H7 (cell line): ENCODE measurements at regions not wholly inside any gene's neighbourhood (a gene's known extent, or its start where the extent isn't known, plus 50 kb on each side); places are given as distances from the start of the nearest gene placed in this dataset.
"Not testable (repeated sequence)": the region's sequence is repeated elsewhere in the genome, so short reads cannot be mapped to it uniquely, and the experiment has no call there.

ENCODE experiments used
- DNase-seq: peaks from one replicate; pipeline ENCODE4 v3.0.0; 2012
- H3K27me3 ChIP-seq: 2 replicates; pipeline ENCODE4 v1.6.0; 2011; ENCODE audit warnings: mild to moderate bottlenecking, low read length; ENCODE audit not compliant: control insufficient read depth, insufficient read depth
- H3K36me3 ChIP-seq: replicated peaks from 2 replicates; pipeline ENCODE4 v1.5.1; 2011; ENCODE audit warnings: low read length; ENCODE audit not compliant: control insufficient read depth, insufficient read depth
- H3K4me3 ChIP-seq: 2 replicates; pipeline ENCODE4 v1.5.1; 2011; ENCODE audit warnings: low read depth, mild to moderate bottlenecking, control low read depth, low read length, moderate library complexity; ENCODE audit not compliant: insufficient read depth

DNA sequence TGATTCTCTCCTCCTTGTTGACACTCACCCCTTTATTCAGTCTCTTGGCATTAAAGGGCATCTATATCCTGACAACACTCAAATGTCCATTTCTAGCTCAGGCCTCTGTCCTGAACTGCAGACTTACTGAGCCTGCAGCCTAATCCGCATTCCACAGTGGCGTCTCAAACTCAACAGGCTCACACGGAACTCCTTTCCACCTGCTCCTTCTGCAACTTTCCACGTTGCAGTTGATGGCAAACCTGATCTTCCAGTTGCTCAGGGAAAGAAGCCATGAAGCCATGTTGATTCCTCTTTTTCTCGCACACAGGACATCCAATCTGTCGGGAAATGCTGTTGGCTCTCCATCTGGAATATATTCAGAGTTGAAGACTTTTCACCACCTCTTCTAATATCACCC lies 522.4 kb downstream of the CCSER2 start:
- DNase-seq: no peak
- H3K4me3 ChIP-seq: no peak overlapping the region
- no peaks in the 10 kb centered on the region for H3K36me3 ChIP-seq
- no peaks in the 10 kb centered on the region for H3K27me3 ChIP-seq

DNA sequence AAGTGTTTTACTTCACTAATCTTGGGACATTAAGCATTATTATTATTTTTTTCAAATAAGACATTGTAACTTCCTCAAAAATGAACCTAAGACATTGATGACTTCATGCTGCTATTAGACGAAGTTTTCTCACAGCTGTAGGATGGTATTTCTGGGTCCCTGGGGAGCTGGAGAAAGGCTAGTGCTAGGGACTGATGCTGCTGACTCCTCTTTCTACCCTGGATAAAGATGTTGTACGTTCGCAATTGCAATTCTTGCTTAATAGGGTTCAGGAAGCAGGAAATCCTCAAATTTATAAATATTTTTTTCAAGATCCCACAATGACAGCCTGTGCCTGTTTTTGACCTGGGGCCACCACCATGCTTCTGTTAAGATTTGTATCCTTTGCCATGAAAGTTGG lies 526.0 kb downstream of the CCSER2 start:
- no peaks in the 10 kb centered on the region for H3K36me3 ChIP-seq
- no peak overlapping the region for H3K4me3 ChIP-seq
- no peak for DNase-seq
- H3K27me3 ChIP-seq: no peaks in the 10 kb centered on the region

DNA sequence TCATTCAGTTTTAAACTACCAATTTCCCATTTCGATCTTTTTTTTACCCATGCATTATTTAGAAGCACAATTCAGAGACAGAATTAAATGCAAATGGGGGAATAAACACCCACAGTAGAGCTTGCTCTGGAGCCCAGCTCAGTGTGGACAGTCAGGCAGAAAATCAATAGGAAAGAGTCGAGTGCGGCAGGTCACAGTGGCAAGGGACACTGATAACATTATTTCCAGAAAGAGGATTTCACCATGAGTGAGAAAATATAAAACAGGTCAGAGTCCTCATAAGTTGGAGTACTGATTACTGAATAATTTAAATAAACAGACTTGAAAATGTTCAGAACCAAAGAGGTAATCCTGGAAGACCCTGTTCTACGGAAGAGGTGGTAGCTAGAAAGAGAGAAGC lies 532.5 kb downstream of the CCSER2 start:
- no peak for DNase-seq

DNA sequence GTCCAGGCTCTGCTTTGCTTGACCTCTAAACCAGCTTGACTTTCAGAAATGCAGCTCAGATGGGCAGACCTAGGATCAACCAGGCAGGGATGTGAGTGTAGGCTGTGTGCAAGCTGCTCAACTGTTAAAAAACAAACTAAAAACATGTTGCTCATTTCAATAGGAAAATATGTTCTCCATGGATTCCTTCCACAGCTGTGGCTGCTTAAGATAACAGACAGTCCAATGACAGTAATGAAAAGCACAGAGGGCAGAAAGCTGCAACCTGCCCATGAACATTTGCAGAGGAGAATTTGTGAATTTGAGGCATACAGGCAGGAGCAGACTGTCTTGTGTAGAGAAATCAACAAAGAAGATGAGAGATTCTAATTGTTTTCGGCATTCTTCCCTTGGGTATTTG lies 534.2 kb downstream of the CCSER2 start:
- Histone ChIP-seq H3K27me3 (no peaks in the 10 kb centered on the region), H3K36me3 (no peaks in the 10 kb centered on the region), H3K4me3 (no peak overlapping the region)
- no peak for DNase-seq

More for the DNA sequence above, 532.5 kb downstream of the CCSER2 start:
- H3K27me3 ChIP-seq: no peaks in the 10 kb centered on the region
- no peak overlapping the region for H3K4me3 ChIP-seq
- H3K36me3 ChIP-seq: no peaks in the 10 kb centered on the region

DNA sequence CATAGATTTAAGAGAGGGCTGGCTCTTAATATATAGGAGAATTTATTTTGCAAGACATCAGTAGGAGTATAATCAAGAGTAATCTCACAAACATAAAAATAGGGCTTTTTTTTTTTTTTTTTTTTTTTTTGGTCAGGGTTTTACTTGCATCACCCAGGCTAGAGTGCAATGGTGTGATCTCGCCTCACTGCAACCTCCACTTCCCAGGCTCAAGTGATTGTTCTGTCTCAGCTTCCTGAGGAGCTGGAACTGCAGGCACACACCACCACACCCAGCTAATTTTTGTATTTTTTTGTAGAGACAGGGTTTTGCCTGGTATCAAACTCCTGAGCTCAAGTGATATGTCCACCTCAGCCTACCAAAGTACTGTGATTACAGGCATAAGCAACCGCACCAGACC lies 535.3 kb downstream of the CCSER2 start:
- no peak for DNase-seq
- Histone ChIP-seq H3K36me3 (no peaks in the 10 kb centered on the region), H3K27me3 (no peaks in the 10 kb centered on the region), H3K4me3 (no peak overlapping the region)

DNA sequence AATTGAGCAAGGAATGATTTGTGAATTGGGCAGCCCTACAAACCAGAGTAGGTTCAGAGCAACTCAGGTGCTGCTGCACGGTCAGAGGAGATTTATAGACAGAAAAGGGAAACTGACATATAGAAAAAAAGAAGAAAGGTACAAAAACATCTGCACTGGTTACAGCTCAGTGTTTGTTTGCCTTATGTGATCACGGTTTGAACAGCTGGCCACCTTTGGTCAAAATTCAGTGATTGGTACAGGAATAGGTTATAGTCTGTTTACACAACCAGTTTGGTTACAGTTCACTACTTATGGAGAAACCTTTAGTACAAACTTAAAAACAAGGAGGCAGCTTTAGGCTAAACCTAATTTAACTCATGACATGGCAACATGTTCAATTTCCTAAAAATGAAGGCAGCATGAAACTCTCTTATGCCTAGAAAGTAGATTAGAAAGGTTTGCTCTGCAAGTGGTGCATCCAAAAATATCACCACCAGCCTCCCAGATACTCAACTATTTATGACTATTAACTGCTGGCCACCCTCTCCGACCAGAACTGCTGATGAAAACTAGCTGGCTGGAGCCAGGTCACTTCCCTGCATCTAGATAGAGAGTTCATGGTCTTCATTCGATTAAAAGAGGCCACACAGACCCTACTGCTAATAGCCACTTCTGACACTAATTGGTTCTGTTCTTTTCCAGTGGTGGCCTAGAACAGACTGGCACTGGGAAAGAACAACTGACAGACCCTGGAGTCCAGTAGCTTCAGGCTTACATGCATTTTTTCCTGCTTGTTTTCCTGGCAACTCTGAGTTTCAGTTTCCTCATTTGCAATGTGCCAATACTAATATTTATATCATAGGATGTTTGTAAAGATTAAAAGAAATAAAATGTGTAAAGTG lies 548.0 kb downstream of the CCSER2 start:
- no peak for DNase-seq
- Histone ChIP-seq H3K27me3 (no peaks in the 10 kb centered on the region), H3K36me3 (no peaks in the 10 kb centered on the region), H3K4me3 (no peak overlapping the region)

DNA sequence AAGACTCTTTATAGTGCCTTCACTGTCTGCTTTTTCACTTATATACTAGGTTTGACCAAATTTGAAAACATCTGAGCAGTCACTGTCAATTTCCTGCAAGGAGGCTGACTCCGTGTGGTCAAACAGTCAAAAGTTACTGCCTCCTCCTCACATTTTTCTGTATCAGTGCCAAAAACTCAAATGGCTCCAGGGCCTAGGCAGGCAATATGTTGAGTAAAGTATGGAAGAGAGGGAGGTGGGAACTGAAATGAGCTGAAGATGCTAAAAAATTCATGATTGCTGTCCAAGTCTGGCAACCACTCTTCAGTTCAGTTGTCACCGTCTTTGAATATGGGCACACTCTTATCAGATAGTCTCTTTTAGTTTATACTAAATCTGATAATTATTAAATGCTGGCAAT lies 551.6 kb downstream of the CCSER2 start:
- no peak overlapping the region for H3K4me3 ChIP-seq
- H3K36me3 ChIP-seq: no peaks in the 10 kb centered on the region
- H3K27me3 ChIP-seq: no peaks in the 10 kb centered on the region
- no peak for DNase-seq

DNA sequence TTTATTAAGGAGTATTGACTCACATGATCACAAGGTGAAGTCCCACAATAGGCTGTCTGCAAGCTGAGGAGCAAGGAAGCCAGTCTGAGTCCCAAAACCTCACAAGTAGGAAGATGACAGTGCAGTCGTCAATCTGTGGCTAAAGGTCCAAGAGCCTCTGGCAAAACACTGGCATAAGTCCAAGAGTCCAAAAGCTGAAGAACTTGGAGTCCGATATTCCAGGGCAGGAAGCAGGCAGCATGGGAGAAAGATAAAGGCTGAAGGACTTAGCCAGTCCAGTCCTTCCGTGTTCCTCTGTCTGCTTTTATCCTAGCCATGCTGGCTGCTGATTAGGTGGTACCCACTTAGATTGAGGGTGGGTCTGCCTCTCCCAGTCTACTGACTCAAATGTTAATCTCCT lies 553.3 kb downstream of the CCSER2 start:
- not testable (repeated sequence) for H3K36me3 ChIP-seq, H3K27me3 ChIP-seq, DNase-seq, H3K4me3 ChIP-seq

DNA sequence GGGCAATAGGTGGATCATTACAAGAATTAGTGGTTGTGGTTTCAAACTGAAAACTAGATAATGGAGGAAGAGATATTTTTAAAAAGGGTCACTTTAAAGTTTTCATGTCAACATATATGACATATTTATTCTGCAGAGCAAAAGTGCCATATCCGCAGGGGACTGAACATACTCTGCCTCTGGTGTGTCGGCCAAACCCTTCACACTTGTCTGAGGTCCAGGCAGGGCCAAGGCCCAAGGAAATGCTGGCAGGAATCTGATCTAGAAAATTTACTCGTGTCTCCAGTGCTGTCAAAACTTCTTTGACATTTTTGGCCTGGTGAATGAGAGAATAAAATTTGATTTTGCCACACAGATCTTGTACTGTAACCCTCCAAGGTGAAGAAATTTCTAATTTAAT lies 562.3 kb downstream of the CCSER2 start:
- H3K36me3 ChIP-seq: no peaks in the 10 kb centered on the region
- DNase-seq: no peak
- no peaks in the 10 kb centered on the region for H3K27me3 ChIP-seq
- H3K4me3 ChIP-seq: no peak overlapping the region

DNA sequence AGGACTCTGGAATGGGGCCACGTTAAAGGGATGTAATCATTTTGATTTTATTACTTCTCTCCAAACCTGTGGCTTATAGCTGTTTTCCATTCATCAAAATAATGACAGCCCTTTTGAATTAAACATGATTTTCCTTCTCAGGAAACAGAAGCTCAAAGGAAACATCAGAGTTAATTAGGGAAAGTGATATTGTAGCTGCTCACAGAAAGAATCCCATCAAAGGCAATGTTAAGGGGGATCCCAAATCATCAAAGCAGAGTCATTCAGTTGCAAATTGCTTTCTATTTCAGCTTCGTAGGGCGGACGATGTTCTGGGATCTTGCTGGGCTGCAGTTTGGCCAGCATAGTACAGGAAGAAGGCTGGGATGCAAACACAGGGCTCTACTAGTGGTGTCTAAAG lies 563.2 kb downstream of the CCSER2 start:
- no peaks in the 10 kb centered on the region for H3K27me3 ChIP-seq
- DNase-seq: no peak
- H3K36me3 ChIP-seq: no peaks in the 10 kb centered on the region
- H3K4me3 ChIP-seq: no peak overlapping the region

DNA sequence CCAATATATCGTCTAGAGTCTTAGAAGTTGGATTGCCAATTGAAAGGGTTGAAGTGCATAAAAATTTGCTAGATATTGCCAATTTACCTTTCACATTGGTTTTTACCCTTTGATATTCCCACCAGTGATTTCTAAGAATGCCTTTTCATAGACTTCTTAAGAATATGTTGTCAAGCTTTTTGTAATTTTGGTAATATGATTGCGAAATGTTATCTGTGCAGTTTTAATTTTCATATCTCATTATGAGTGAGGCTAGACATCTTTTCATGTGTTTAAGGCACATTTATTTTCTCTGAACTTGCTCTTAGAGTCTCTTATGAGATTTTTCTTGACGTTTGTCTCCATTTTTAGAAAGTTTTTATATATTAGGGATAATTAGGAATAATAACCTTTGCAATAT lies 567.2 kb downstream of the CCSER2 start:
- H3K36me3 ChIP-seq: no peaks in the 10 kb centered on the region
- H3K4me3 ChIP-seq: no peak overlapping the region
- DNase-seq: no peak
- no peaks in the 10 kb centered on the region for H3K27me3 ChIP-seq

DNA sequence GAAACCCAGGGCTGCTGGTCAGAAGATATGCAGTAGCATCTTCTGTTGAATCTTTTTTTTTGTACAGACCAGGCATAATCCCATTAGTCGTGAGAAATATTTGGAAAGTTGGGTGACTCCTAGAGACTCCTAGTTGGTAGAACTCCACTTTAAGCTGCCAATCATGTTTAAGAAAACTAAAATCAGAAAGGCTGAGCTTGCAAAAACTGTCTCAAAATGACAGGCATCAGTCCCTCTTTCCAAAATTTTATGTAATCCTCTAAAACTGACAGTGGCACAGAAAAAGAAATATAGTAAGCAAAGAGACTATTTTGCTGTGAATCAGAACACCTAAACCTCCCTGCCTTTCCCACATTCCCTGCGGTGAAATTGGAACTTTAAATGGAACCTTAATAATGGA lies 568.5 kb downstream of the CCSER2 start:
- Histone ChIP-seq H3K27me3 (no peaks in the 10 kb centered on the region), H3K4me3 (no peak overlapping the region), H3K36me3 (no peaks in the 10 kb centered on the region)
- DNase-seq: no peak

DNA sequence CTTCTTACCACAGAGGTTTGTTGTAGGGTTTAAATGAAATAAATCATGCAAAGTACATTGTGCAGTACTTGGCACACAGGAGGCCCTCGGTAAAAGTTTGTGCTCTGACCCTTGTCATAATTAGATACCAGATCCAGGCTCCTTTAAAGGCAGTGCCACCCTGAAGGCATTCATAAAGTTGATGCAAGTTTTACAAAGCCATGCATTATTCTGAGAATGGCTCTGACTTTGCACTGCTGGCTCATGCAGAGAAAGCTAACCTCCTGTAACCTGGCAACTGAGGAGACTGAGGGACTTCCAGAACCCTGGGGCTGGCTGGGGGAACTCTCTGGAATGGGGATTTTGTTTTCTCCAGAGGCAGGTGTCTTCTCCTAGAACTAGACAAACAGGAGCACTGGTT lies 570.9 kb downstream of the CCSER2 start:
- H3K4me3 ChIP-seq: no peak overlapping the region
- no peaks in the 10 kb centered on the region for H3K36me3 ChIP-seq
- DNase-seq: no peak
- H3K27me3 ChIP-seq: no peaks in the 10 kb centered on the region

DNA sequence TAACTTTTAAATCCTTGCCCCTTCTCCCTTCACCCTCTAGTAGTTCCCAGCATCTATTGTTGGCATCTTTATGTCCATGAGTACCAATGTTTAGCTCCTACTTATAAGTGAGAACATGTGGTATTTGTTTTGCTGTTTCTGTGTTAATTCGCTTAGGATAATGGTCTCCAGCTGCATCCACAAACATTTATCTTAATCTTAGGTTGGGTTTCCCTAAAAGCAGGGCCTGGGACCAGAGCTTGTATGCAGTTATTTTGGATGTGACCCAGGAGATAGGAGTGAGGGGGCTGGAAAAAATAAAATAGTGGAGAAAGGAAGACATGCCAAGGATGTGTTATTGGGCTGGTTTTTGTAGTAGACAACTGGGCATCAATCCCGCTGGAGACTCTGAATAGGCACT lies 571.8 kb downstream of the CCSER2 start:
- H3K4me3 ChIP-seq: no peak overlapping the region
- H3K27me3 ChIP-seq: no peaks in the 10 kb centered on the region
- no peaks in the 10 kb centered on the region for H3K36me3 ChIP-seq
- no peak for DNase-seq

DNA sequence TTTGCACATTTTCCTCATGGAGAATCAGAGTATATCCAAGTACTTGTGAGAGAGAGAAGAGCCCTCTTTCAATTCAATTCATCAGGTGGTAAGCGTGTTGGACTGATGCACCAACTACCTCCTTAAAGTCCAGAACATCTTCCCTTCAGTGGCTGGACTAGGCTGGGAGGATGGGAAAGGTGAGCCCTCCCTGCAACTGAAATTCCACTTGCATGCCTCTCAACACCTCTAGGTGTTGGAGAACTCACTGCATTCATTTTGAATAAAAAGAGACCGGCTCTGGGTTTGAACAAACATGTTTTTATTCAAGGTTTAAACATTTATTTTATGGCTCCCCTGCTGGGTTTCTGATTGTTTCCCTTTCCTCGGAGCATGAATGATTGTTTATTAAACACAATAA lies 573.5 kb downstream of the CCSER2 start:
- no peak for DNase-seq
- H3K4me3 ChIP-seq: no peak overlapping the region
- H3K36me3 ChIP-seq: no peaks in the 10 kb centered on the region
- H3K27me3 ChIP-seq: no peaks in the 10 kb centered on the region

DNA sequence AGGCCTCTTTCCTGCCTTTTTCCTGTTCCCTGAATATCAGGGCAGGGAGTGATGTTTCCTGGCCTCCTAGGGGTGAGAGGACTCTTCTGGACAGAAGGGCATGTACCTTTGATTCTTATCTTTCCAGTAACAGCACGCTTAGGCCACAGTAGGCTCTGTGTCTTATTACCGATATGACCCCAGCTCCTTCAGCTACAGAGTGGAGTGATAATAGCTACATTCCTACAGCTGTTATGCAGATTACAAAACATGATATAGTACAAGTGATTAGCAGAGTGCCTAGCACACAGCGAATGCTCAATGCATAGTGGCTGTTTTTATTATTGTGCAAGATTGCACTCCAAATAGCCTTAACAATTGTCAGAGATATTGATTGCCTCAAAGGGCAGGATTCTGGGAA lies 574.2 kb downstream of the CCSER2 start:
- DNase-seq: no peak
- H3K4me3 ChIP-seq: no peak overlapping the region

More for the DNA sequence above, 574.2 kb downstream of the CCSER2 start:
- Histone ChIP-seq H3K27me3 (no peaks in the 10 kb centered on the region), H3K36me3 (no peaks in the 10 kb centered on the region)
